GM18870 (cell line): ENCODE measurements at regions not wholly inside any gene's neighbourhood (a gene's known extent, or its start where the extent isn't known, plus 50 kb on each side); places are given as distances from the start of the nearest gene placed in this dataset.

ENCODE experiments used
- ATAC-seq: cut with Tn5 transposase; IDR thresholded peaks from one replicate; pipeline ENCODE4 v1.9.1; 2021; ENCODE audit warnings: moderate library complexity; ENCODE audit not compliant: unreplicated experiment

GRCh38 chr13:106774621-106775020, 206.7 kb upstream of the ARGLU1 start:
- no peak for ATAC-seq

DNA sequence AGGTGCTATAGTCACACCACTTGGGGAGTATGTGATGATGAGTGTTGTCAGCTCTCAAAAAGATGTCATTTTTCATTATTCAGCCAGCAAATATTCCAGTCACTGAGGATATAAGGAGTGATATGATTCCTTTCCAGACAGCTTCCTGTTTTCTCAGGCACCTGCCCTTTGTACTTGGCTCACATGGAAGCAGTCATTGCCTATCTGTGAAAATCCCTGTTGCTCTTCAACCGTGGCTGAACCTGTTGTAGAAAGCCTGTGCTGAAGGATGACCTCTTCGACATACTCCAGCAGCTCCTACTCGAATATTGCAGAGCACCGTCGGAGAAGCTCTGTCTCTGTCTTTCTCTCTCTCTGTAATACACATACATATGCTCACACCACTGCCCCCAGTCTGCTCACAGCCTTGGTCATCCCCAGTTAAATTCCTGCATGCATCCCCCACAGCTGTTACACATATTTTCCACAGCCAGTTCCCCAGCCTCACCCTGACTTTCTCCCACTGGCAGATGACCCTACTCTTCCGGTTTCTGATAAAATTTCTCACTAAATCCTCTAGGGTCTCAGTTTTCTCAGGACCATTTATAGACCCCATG, 204.2 kb upstream of the ARGLU1 start:
- no peak for ATAC-seq

DNA sequence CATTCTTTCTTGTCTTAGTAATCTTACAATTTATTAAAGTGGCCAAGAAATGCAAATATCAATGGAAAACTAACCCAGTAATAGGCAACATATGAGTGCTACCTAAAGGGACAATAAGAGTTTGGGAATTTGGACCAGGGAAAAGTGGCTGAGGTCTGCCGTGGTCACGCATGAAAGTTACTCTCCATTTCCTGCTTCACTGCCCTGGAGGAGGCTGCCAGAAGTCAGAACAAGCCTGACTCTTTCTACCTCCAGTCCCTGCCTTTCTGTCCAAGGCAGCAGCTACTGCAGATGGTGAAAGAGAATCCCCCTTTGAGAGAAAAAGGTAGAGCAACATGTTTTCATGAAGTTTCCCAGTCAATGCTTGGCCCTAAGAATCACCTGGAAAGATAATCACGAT, 201.1 kb upstream of the ARGLU1 start:
- ATAC-seq: no peak

GRCh38 chr13:106762708-106763107, 194.8 kb upstream of the ARGLU1 start:
- ATAC-seq: no peak

DNA sequence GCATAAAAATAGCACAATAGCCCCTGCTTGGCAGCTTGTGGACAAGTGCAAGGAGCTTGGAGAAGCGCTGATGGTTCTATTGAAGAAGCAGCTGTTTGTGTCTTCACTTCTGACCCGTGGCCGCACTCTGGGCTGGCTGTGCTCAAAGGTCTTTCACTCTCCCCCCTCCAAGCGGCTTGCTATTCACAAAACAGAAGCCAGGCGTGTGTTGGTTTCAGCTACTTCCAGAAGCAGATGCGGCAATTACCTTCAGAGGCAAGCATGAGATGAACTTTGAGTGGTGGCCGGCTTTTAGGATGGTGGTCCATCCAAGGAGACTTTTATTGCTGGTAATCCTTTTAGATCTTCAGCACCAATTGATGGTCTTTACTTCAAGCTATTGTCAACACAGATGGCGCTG, 188.5 kb upstream of the ARGLU1 start:
- no peak for ATAC-seq

- no peak for ATAC-seq
Measured at GRCh38 chr13:106755542-106755941, 187.6 kb upstream of the ARGLU1 start.

GRCh38 chr13:106753251-106753650, 185.3 kb upstream of the ARGLU1 start:
- no peak for ATAC-seq

DNA sequence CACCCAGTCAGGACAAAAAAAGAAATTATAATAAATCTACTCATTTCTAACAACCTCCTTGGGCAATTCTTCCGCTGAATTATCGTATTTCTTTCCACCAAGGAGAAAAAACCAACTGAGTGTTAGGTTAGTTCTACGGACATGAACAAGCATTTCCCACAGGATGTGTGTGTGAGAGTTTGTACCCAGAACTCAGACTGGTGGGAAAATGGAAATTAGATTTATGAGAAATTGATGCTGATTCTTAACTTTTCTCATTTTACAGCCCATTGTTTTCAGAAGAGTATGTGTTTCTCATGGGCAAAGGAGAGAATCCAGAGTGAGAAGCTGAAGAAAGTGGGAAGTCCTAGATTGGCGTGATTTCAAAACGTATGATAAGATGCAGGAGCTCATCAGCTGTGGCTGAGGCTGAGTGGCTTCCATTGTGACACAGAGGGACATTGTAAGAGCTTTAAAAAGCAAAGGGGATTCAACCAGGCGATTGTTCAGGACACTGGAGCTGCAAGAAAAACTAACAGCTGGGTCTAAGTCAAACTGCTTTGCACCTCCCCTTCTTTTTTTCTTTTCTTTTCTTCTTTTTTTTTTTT, 184.7 kb upstream of the ARGLU1 start:
- no peak for ATAC-seq

GRCh38 chr13:106748785-106749184, 180.8 kb upstream of the ARGLU1 start:
- no peak for ATAC-seq

- no peak for ATAC-seq
Measured at GRCh38 chr13:106744516-106744915, 176.6 kb upstream of the ARGLU1 start.

DNA sequence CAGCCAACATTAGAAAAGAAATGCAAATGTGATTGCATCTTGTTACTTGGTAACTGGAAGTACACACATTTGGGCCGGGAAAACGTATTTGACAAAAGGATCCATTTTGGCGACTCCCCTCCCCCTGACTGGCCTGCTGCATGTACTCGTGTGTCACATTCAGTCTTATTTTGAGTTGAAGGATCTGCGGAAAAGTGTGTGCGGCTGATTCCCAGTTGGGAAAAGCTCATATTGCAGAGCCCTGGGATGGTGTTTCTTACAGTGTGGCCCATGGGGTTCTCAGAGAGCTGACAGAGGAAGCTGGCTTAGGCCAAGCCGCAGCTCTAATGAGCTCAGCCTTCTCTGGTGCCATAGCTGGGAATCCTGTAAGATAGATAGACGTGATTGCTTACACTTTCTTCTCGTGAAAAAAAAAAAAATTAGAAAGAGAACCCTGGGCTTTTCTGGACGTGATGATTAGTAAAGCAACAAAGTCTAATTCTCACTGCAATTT, 170.3 kb upstream of the ARGLU1 start:
- ATAC-seq: no peak

DNA sequence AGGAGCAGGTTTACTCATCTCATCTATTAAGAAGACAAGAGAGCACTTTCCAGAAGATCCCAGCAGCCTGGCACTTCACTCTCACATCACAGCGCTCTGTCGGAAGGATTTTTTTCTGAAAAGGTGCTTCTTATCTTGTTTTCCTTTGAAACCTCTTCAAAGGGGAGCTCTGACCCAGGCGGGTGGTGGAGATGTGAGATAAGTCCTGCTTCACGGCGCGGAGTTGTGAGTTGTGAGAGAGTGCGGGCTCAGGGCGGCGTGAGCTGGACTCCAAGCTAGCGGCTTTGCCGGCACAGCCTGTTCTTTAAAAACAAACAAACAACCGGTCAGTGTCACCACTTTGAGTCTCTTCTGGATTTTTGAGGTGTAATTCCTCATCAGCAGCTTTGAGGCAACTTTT, 169.0 kb upstream of the ARGLU1 start:
- ATAC-seq: no peak

GRCh38 chr13:106734198-106734597, 166.3 kb upstream of the ARGLU1 start:
- no peak for ATAC-seq

DNA sequence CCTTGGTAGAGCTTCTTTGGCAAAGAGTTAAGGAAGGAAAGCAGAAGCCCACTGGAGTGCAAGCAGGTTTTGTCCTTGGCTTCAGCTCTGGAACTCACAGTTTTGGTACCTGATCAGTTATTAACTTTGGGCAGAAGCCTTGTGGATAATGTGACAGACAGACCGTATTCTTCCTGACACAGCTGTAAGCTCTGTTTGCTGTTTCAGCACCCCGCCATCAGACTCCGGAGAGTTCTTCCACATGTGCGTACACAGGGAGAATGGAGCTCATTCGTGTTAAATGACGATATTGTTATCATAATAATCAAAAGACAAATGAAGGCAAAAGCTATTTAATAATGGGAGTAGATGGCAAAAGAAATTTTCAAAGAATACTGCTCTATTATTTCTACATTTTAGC, 155.1 kb upstream of the ARGLU1 start:
- ATAC-seq: no peak

DNA sequence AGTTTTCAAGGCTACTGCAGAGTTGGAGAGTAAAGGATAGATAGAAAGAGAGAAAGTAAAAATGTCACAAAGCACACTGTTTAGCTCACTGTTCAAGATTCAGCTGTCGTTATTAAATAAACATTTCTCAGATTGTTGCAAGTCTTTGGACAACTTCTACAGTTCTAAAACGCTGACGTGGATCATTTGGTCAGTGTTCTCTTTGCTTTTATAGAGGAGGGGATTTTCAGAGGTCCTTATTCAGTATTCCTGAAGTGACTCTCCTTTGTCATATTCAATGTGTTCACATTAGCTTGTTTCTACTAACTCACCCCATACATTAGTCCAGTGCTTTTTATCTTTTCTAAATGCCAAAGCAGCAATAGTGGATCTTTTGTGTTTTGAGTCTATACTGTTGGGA, 154.7 kb upstream of the ARGLU1 start:
- no peak for ATAC-seq

- ATAC-seq: no peak
Measured at GRCh38 chr13:106721599-106721998, 153.7 kb upstream of the ARGLU1 start.

DNA sequence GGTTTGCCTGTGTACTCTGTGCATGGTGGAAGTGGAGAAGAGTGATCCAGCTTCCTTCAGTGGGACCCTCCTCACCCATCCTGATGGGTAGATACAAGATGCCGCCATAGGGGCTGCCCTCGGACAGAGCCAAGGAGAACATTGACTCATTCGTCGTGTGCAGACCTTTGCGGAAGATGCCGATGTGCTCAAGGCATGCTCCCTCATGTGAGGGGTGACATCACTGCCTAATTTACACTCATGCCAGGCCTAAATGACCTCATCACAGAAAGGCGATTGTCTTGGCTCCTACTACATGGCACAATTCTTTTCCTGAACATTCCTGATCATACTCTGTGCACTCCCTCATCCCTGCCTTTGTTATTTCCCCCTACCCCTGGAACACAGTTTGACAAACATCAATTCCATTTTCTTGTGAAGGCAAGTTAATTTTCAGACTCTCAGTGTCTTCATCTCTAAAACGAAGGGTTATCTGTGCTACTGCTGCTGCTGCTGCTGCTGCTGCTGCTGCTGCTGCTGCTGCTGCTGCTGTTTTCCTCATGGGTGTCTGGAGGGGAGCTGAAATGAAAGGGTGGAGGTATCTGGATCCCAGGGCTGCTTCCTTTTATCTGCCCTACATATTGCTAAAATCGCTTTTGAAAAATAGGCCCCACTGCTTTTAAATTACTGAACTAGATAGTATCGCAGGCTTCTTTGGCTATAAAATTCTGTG, 146.5 kb upstream of the ARGLU1 start:
- ATAC-seq: no peak

GRCh38 chr13:106712381-106712780, 144.4 kb upstream of the ARGLU1 start:
- ATAC-seq: no peak

- ATAC-seq: no peak
Measured at GRCh38 chr13:106710266-106710665, 142.3 kb upstream of the ARGLU1 start.

GRCh38 chr13:106709522-106709921, 141.6 kb upstream of the ARGLU1 start:
- no peak for ATAC-seq

DNA sequence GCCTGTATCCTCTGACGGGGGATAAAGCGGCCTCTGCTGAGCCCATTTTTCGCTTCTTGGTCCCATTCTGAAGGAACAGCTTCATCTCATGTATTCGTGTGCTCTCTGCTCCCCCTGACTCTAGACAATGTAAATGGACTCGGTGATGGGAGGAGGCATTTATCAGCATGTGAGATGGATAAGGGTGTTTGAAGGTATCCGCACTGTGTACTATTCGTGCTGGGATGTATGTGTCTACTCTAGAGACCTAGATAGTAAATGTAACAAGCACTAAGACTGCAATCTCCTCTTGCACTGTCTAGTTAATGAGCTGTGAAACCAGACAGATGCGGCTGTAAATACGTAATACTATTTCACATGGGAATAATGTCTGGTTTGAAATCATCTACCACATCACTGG, 134.6 kb upstream of the ARGLU1 start:
- no peak for ATAC-seq

GRCh38 chr13:106701771-106702341, 133.9 kb upstream of the ARGLU1 start:
- ATAC-seq: no peak
